Neuronal stem cell (in vitro differentiated cells): ENCODE measurements at regions not wholly inside any gene's neighbourhood (a gene's known extent, or its start where the extent isn't known, plus 50 kb on each side); places are given as distances from the start of the nearest gene placed in this dataset.

ENCODE experiments used
- DNase-seq: peaks from one replicate; pipeline ENCODE4 v3.0.0-alpha.2; 2013; ENCODE audit warnings: low spot score
- H2AFZ ChIP-seq: one replicate; pipeline ENCODE4 v1.6.1; 2013; ENCODE audit warnings: mild to moderate bottlenecking, low read length, inconsistent platforms
- H2AK5ac ChIP-seq: 2 replicates; pipeline ENCODE4 v1.6.1; 2013; ENCODE audit warnings: low read depth, mild to moderate bottlenecking, inconsistent platforms, low read length, moderate library complexity, mixed read lengths
- H2BK120ac ChIP-seq: 2 replicates; pipeline ENCODE4 v1.6.1; 2013; ENCODE audit warnings: low read depth, mild to moderate bottlenecking, inconsistent platforms, low read length, moderate library complexity, mixed read lengths
- H2BK12ac ChIP-seq: one replicate; pipeline ENCODE4 v1.6.1; 2013; ENCODE audit warnings: low read length, inconsistent platforms
- H2BK15ac ChIP-seq: 2 replicates; pipeline ENCODE4 v1.6.1; 2013; ENCODE audit warnings: mild to moderate bottlenecking, low read length, inconsistent platforms, mixed read lengths
- H2BK5ac ChIP-seq: one replicate; pipeline ENCODE4 v1.6.1; 2013; ENCODE audit warnings: inconsistent platforms, mild to moderate bottlenecking, low read length, moderate library complexity
- H3K14ac ChIP-seq: one replicate; pipeline ENCODE4 v1.6.1; 2013; ENCODE audit warnings: low read length, inconsistent platforms
- H3K18ac ChIP-seq: 2 replicates; pipeline ENCODE4 v1.6.1; 2013; ENCODE audit warnings: low read length, inconsistent platforms
- H3K23ac ChIP-seq: 2 replicates; pipeline ENCODE4 v1.6.1; 2013; ENCODE audit warnings: low read depth, mild to moderate bottlenecking, mixed read lengths, low read length, inconsistent platforms; ENCODE audit not compliant: poor library complexity
- H3K27ac ChIP-seq: replicated peaks from 3 replicates; pipeline ENCODE4 v1.5.1; 2013; ENCODE audit warnings: low read length, inconsistent platforms
- H3K27me3 ChIP-seq, 3 experiments: 2 replicates each; pipeline ENCODE4 v1.6.1; 2013; ENCODE audit warnings: low read length in 3 of 3, mild to moderate bottlenecking in 2 of 3, inconsistent platforms in 1 of 3, low read depth in 1 of 3, mixed read lengths in 1 of 3, moderate library complexity in 1 of 3; ENCODE audit not compliant: control insufficient read depth in 3 of 3, insufficient read depth in 3 of 3
- H3K36me3 ChIP-seq, 2 donors: replicated peaks in 1 of 2; 2 replicates each; pipeline ENCODE4 v1.6.1; 2013; ENCODE audit warnings: low read length in 2 of 2; ENCODE audit not compliant: control insufficient read depth in 2 of 2, insufficient read depth in 2 of 2
- H3K4ac ChIP-seq: 2 replicates; pipeline ENCODE4 v1.6.1; 2013; ENCODE audit warnings: inconsistent platforms, mild to moderate bottlenecking, low read length, moderate library complexity
- H3K4me1 ChIP-seq, 2 donors: 1 replicate in 1 of 2; 2 replicates in 1 of 2; pipeline ENCODE4 v1.6.1; 2013; ENCODE audit warnings: low read length in 2 of 2, low read depth in 1 of 2; ENCODE audit not compliant: control insufficient read depth in 2 of 2, insufficient read depth in 1 of 2
- H3K4me2 ChIP-seq: one replicate; pipeline ENCODE4 v1.6.1; 2013; ENCODE audit warnings: mild to moderate bottlenecking, low read length, inconsistent platforms; ENCODE audit not compliant: insufficient read depth, poor library complexity, severe bottlenecking
- H3K4me3 ChIP-seq, 2 donors: 2 replicates each; pipeline ENCODE4 v1.5.1; 2013; ENCODE audit warnings: low read length in 2 of 2, mild to moderate bottlenecking in 2 of 2, inconsistent platforms in 1 of 2, moderate library complexity in 1 of 2
- H3K79me1 ChIP-seq: one replicate; pipeline ENCODE4 v1.6.1; 2013; ENCODE audit warnings: low read depth, mild to moderate bottlenecking, inconsistent platforms, low read length, moderate library complexity
- H3K9ac ChIP-seq: one replicate; pipeline ENCODE4 v1.6.1; 2013; ENCODE audit warnings: mild to moderate bottlenecking, low read depth, low read length, inconsistent platforms; ENCODE audit not compliant: poor library complexity
- H3K9me3 ChIP-seq, 2 donors: replicated peaks in 1 of 2; 2 replicates each; pipeline versions ENCODE3 to v1.6.1; 2013; ENCODE audit warnings: low read length in 2 of 2, mild to moderate bottlenecking in 2 of 2, inconsistent platforms in 1 of 2, low read depth in 1 of 2, mixed read lengths in 1 of 2, moderate library complexity in 1 of 2; ENCODE audit not compliant: control insufficient read depth in 2 of 2, insufficient read depth in 1 of 2
- H4K8ac ChIP-seq: one replicate; pipeline ENCODE4 v1.6.1; 2013; ENCODE audit warnings: low read depth, mild to moderate bottlenecking, inconsistent platforms, low read length, moderate library complexity
- H4K91ac ChIP-seq: one replicate; pipeline ENCODE4 v1.6.1; 2013; ENCODE audit warnings: low read length, low read depth, mild to moderate bottlenecking, inconsistent platforms; ENCODE audit not compliant: poor library complexity
- WGBS, 2 donors: extraction: QIAGEN DNeasy Blood & Tissue Kit; methylation state at CpG; one replicate each; pipeline ENCODE4 v1.1.7; 2013; ENCODE audit warnings: missing lambda C conversion rate in 2 of 2, mixed read lengths in 1 of 2; ENCODE audit not compliant: insufficient read length in 2 of 2, insufficient replicate concordance in 1 of 2; ENCODE audit errors: extremely low coverage in 2 of 2; 5-methylcytosine and 5-hydroxymethylcytosine counted together

- WGBS, 2 donors, result no CpG with 5 or more reads among the region's 5 CpGs
These were observed 181.0 kb downstream of the UACA start for GRCh38 chr15:70582143-70582945.

GRCh38 chr15:70580958-70581357 lies 182.4 kb downstream of the UACA start:
- no peak overlapping the region for H2BK120ac ChIP-seq
- H3K4me1 ChIP-seq, result peaks cover 0 to 12% of the 10 kb centered on the region in 2 donors
- no peak overlapping the region for H3K4me2 ChIP-seq
- H3K36me3 ChIP-seq, result no peaks in the 10 kb centered on the region
- H3K27me3 ChIP-seq, result peaks cover 0 to 22% (median 0%) of the 10 kb centered on the region in 3 experiments
- H3K27ac ChIP-seq, result no peak overlapping the region
- H3K4ac ChIP-seq, result no peak overlapping the region
- H2AFZ ChIP-seq, result no peak overlapping the region
- no peak overlapping the region for H3K14ac ChIP-seq
- H3K9me3 ChIP-seq, result no peaks in the 10 kb centered on the region
- H2BK5ac ChIP-seq, result no peak overlapping the region
- H4K91ac ChIP-seq, result no peak overlapping the region
- H2BK12ac ChIP-seq, result no peak overlapping the region
- no CpG with 5 or more reads among the region's 6 CpGs for WGBS, 2 donors
- H3K9ac ChIP-seq, result no peak overlapping the region
- H2BK15ac ChIP-seq, result no peak overlapping the region
- no peak overlapping the region for H2AK5ac ChIP-seq
- no peak overlapping the region for H3K4me3 ChIP-seq
- no peak overlapping the region for H3K23ac ChIP-seq
- no peak for DNase-seq
- H4K8ac ChIP-seq, result no peak overlapping the region
- no peak overlapping the region for H3K18ac ChIP-seq
- no peaks in the 10 kb centered on the region for H3K79me1 ChIP-seq

More at GRCh38 chr15:70582143-70582945, 181.0 kb downstream of the UACA start:
- Histone ChIP-seq H3K27ac (no peak overlapping the region), H3K18ac (no peak overlapping the region), H2BK15ac (no peak overlapping the region), H2AFZ (no peak overlapping the region), H4K8ac (no peak overlapping the region), H3K79me1 (no peaks in the 10 kb centered on the region), H3K36me3 (no peaks in the 10 kb centered on the region), H3K4me3 (no peak overlapping the region), H3K23ac (no peak overlapping the region), H4K91ac (no peak overlapping the region), H3K4me2 (no peak overlapping the region), H2BK5ac (no peak overlapping the region), H3K9ac (no peak overlapping the region), H2BK12ac (no peak overlapping the region), H3K27me3 (peaks cover 0 to 22% (median 0%) of the 10 kb centered on the region in 3 experiments), H3K9me3 (no peaks in the 10 kb centered on the region), H2AK5ac (no peak overlapping the region), H3K14ac (no peak overlapping the region), H3K4me1 (peaks cover 0 to 11% of the 10 kb centered on the region in 2 donors), H3K4ac (no peak overlapping the region), H2BK120ac (no peak overlapping the region)
- no peak for DNase-seq

- no peak overlapping the region for H4K8ac ChIP-seq
- H3K4ac ChIP-seq, result no peak overlapping the region
- no peaks in the 10 kb centered on the region for H3K9me3 ChIP-seq
- no peak overlapping the region for H2BK15ac ChIP-seq
- H4K91ac ChIP-seq, result no peak overlapping the region
- H3K4me2 ChIP-seq, result no peak overlapping the region
- WGBS, 2 donors, result no CpG with 5 or more reads among the region's 10 CpGs
- H2BK12ac ChIP-seq, result no peak overlapping the region
- DNase-seq, result no peak
- no peak overlapping the region for H3K27ac ChIP-seq
- H2AK5ac ChIP-seq, result no peak overlapping the region
- peaks cover 0 to 22% (median 0%) of the 10 kb centered on the region in 3 experiments for H3K27me3 ChIP-seq
- no peak overlapping the region for H2AFZ ChIP-seq
- peaks cover 0 to 9% of the 10 kb centered on the region in 2 donors for H3K4me1 ChIP-seq
- no peak overlapping the region for H3K18ac ChIP-seq
- H3K4me3 ChIP-seq, result no peak overlapping the region
- no peak overlapping the region for H3K23ac ChIP-seq
- H3K14ac ChIP-seq, result no peak overlapping the region
- no peaks in the 10 kb centered on the region for H3K79me1 ChIP-seq
- H3K36me3 ChIP-seq, result no peaks in the 10 kb centered on the region
- H3K9ac ChIP-seq, result no peak overlapping the region
- no peak overlapping the region for H2BK120ac ChIP-seq
- no peak overlapping the region for H2BK5ac ChIP-seq
These were observed 183.1 kb downstream of the UACA start for GRCh38 chr15:70580286-70580685.

DNA sequence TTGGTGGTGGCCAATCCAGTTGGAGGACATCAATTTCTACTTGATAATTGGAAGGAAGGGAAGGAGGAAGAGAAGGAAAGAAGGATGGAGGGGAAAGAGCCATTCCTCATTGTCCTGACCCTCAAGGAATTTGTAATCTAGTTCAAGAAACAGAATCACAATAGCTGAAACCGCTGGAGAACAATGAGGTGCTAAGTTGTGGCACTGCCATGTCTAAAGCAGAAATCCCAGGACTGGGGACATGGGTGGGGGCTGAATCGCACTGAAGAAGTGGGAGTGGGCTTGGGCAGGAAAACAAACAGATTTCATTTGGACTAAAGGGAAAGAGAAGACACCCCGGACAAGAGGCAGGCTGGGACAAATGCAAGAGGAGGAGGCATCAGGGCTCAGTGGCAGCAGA lies 183.6 kb downstream of the UACA start:
- Histone ChIP-seq H3K4me2 (no peak overlapping the region), H2BK15ac (no peak overlapping the region), H3K4ac (no peak overlapping the region), H3K27ac (no peak overlapping the region), H3K18ac (no peak overlapping the region), H3K9me3 (no peaks in the 10 kb centered on the region), H3K9ac (no peak overlapping the region), H3K4me1 (peaks cover 0 to 9% of the 10 kb centered on the region in 2 donors), H2AFZ (no peak overlapping the region), H2BK12ac (no peak overlapping the region), H2BK120ac (no peak overlapping the region), H3K23ac (no peak overlapping the region), H4K91ac (no peak overlapping the region), H3K4me3 (no peak overlapping the region), H4K8ac (no peak overlapping the region), H2BK5ac (no peak overlapping the region), H2AK5ac (no peak overlapping the region), H3K36me3 (no peaks in the 10 kb centered on the region), H3K79me1 (no peaks in the 10 kb centered on the region), H3K14ac (no peak overlapping the region), H3K27me3 (peaks cover 0 to 20% (median 0%) of the 10 kb centered on the region in 3 experiments)
- no CpG with 5 or more reads among the region's 3 CpGs for WGBS, 2 donors
- DNase-seq, result no peak
